Peyer's patch (tissue), 4 donors: ENCODE measurements at regions not wholly inside any gene's neighbourhood (a gene's known extent, or its start where the extent isn't known, plus 50 kb on each side); places are given as distances from the start of the nearest gene placed in this dataset.

ENCODE experiments used
- DNase-seq, 3 donors: peaks; one replicate each; pipeline ENCODE4 v3.0.0-alpha.2; 2017 to 2019
- H3K27ac ChIP-seq, 4 donors: fragments of 200-600 bp; sonication (generic); one replicate each; pipeline ENCODE4 v1.5.1; 2016 to 2019
- H3K27me3 ChIP-seq, 2 donors: fragments of 200-600 bp; sonication (generic); one replicate each; pipeline ENCODE4 v1.5.1; 2019
- H3K36me3 ChIP-seq, 3 donors: fragments of 200-600 bp; sonication (generic); one replicate each; pipeline ENCODE4 v1.5.1; 2016 to 2019
- H3K4me1 ChIP-seq, 4 donors: fragments of 200-600 bp; sonication (generic); one replicate each; pipeline ENCODE4 v1.5.1; 2016 to 2019
- H3K4me3 ChIP-seq, 4 donors: fragments of 200-600 bp; sonication (generic); 1 replicate in 3 of 4; 2 replicates in 1 of 4; pipeline ENCODE4 v1.5.1; 2016 to 2019; ENCODE audit warnings: mild to moderate bottlenecking in 1 of 4
- H3K9me3 ChIP-seq, 4 donors: fragments of 200-600 bp; sonication (generic); one replicate each; pipeline ENCODE4 v1.5.1; 2016 to 2019; ENCODE audit warnings: mild to moderate bottlenecking in 1 of 4
- CTCF ChIP-seq, 6 experiments: fragments of 450-650 bp in 4 of 6; fragments of 200-600 bp in 2 of 6; sonication (generic) in 1 of 6; IDR thresholded peaks; one replicate each; pipeline ENCODE4 v1.5.1; 2017 to 2019; ENCODE audit warnings: antibody characterized with exemption in 6 of 6, mild to moderate bottlenecking in 3 of 6, moderate library complexity in 1 of 6
- POLR2A ChIP-seq, 2 donors: fragments of 450-650 bp; IDR thresholded peaks; one replicate each; pipeline ENCODE4 v1.5.1; 2017; ENCODE audit warnings: antibody characterized with exemption in 2 of 2, mild to moderate bottlenecking in 2 of 2, moderate library complexity in 2 of 2

DNA sequence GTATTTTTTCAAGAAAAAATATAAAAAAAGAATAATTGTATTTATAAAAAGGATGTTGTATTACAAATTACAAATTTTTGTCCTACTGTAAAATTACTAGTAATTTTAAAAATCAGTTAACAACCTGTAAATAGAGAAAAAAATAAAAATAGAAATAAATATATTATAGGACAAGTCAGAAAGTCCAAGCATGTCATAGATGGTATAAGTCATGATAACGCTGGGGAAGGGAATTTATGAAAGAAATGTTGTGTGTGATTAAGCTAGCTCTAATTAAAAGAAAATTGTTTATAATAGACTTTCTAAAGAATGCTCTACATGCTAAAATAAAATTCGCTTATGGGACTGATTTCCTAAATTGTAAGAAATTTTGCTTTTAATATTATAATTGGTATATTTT, 2329.9 kb downstream of the ARAP2 start:
- no peaks in the 10 kb centered on the region for H3K9me3 ChIP-seq
- H3K27ac ChIP-seq, result no peak overlapping the region
- no peak for TF ChIP-seq CTCF (IDR thresholded peaks at IDR 0.05)
- no peak for TF ChIP-seq POLR2A (IDR thresholded peaks at IDR 0.05)
- DNase-seq, result no peak
- no peaks in the 10 kb centered on the region for H3K4me1 ChIP-seq
- no peaks in the 10 kb centered on the region for H3K36me3 ChIP-seq
- H3K4me3 ChIP-seq, result no peak overlapping the region
- no peaks in the 10 kb centered on the region for H3K27me3 ChIP-seq

- Histone ChIP-seq H3K27me3 (no peaks in the 10 kb centered on the region), H3K9me3 (no peaks in the 10 kb centered on the region), H3K27ac (no peak overlapping the region), H3K36me3 (no peaks in the 10 kb centered on the region), H3K4me3 (no peak overlapping the region), H3K4me1 (no peaks in the 10 kb centered on the region)
- no peak for DNase-seq
- TF ChIP-seq CTCF (IDR thresholded peaks at IDR 0.05), result no peak
- no peak for TF ChIP-seq POLR2A (IDR thresholded peaks at IDR 0.05)
Measured at GRCh38 chr4:33923469-33923868, 2320.8 kb downstream of the ARAP2 start.

GRCh38 chr4:33924239-33924638, 2320.1 kb downstream of the ARAP2 start:
- no peak for DNase-seq
- H3K27me3 ChIP-seq, result no peaks in the 10 kb centered on the region
- no peak overlapping the region for H3K27ac ChIP-seq
- H3K4me3 ChIP-seq, result no peak overlapping the region
- H3K9me3 ChIP-seq, result no peaks in the 10 kb centered on the region
- H3K36me3 ChIP-seq, result no peaks in the 10 kb centered on the region
- H3K4me1 ChIP-seq, result no peaks in the 10 kb centered on the region
- no peak for TF ChIP-seq POLR2A (IDR thresholded peaks at IDR 0.05)
- no peak for TF ChIP-seq CTCF (IDR thresholded peaks at IDR 0.05)

GRCh38 chr4:33924811-33925210, 2319.5 kb downstream of the ARAP2 start:
- TF ChIP-seq CTCF (IDR thresholded peaks at IDR 0.05), result no peak
- no peak for TF ChIP-seq POLR2A (IDR thresholded peaks at IDR 0.05)
- no peaks in the 10 kb centered on the region for H3K4me1 ChIP-seq
- no peak overlapping the region for H3K4me3 ChIP-seq
- H3K36me3 ChIP-seq, result no peaks in the 10 kb centered on the region
- no peak overlapping the region for H3K27ac ChIP-seq
- H3K27me3 ChIP-seq, result no peaks in the 10 kb centered on the region
- no peaks in the 10 kb centered on the region for H3K9me3 ChIP-seq
- no peak for DNase-seq

- TF ChIP-seq POLR2A (IDR thresholded peaks at IDR 0.05) (no peak), CTCF (IDR thresholded peaks at IDR 0.05) (no peak)
- Histone ChIP-seq H3K9me3 (no peaks in the 10 kb centered on the region), H3K36me3 (no peaks in the 10 kb centered on the region), H3K27me3 (no peaks in the 10 kb centered on the region), H3K4me3 (no peak overlapping the region), H3K27ac (no peak overlapping the region), H3K4me1 (no peaks in the 10 kb centered on the region)
- DNase-seq, result no peak
Measured at GRCh38 chr4:33930497-33930896, 2313.8 kb downstream of the ARAP2 start.

DNA sequence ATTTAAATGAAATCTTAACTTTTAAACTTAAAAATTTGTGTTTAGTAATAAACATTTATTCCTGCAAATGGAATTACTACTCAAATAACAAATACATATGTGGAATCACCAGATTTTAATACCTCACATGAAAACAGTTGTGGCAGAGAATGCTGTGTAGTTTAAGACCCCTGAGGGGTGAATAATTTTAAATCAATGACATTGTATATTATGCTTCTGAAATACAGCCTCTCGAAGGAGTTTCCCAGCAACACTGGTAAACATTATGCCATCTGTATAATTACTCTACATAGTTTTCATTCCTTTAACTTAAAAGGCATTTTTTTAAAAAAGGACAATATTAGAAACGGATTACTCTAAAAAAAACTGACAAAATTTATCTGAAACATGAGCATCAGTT, 2313.3 kb downstream of the ARAP2 start:
- no peak for DNase-seq
- H3K36me3 ChIP-seq, result no peaks in the 10 kb centered on the region
- no peak overlapping the region for H3K27ac ChIP-seq
- no peaks in the 10 kb centered on the region for H3K9me3 ChIP-seq
- H3K4me3 ChIP-seq, result no peak overlapping the region
- H3K4me1 ChIP-seq, result no peaks in the 10 kb centered on the region
- TF ChIP-seq POLR2A (IDR thresholded peaks at IDR 0.05) (no peak), CTCF (IDR thresholded peaks at IDR 0.05) (no peak)
- no peaks in the 10 kb centered on the region for H3K27me3 ChIP-seq
